ENCODE measurements at regions not wholly inside any gene's neighbourhood (a gene's known extent, or its start where the extent isn't known, plus 50 kb on each side); places are given as distances from the start of the nearest gene placed in this dataset.

GRCh38 chr16:52629296-52629695 lies 82.4 kb upstream of the TOX3 start:
- DNase-seq (no peak), ATAC-seq (ENCODE audit: poor library complexity) (no peak)
- intact Hi-C loops (cut with DNase I), result no loop called here

GRCh38 chr16:52624891-52625290 lies 77.9 kb upstream of the TOX3 start:
- ATAC-seq (ENCODE audit: poor library complexity) (no peak), DNase-seq (no peak)
- intact Hi-C loops (cut with DNase I), result no loop called here

GRCh38 chr16:52621651-52622050 lies 74.7 kb upstream of the TOX3 start:
- no peak for ATAC-seq (ENCODE audit: poor library complexity)
- intact Hi-C loops (cut with DNase I), result no loop called here

GRCh38 chr16:52618753-52619497 lies 72.0 kb upstream of the TOX3 start:
- intact Hi-C loops (cut with DNase I), result no loop called here
- ATAC-seq (ENCODE audit: poor library complexity), result no peak
- DNase-seq, result no peak

More at GRCh38 chr16:52621651-52622050, 74.7 kb upstream of the TOX3 start:
- DNase-seq, result no peak

GRCh38 chr16:52617591-52617990 lies 70.6 kb upstream of the TOX3 start:
- DNase-seq (no peak), ATAC-seq (ENCODE audit: poor library complexity) (no peak)
- intact Hi-C loops (cut with DNase I), result no loop called here

GRCh38 chr16:52613508-52613907 lies 66.6 kb upstream of the TOX3 start:
- no peak for DNase-seq
- intact Hi-C loops (cut with DNase I), result no loop called here
- ATAC-seq (ENCODE audit: poor library complexity), result no peak

GRCh38 chr16:52611817-52612673 lies 65.1 kb upstream of the TOX3 start:
- intact Hi-C loops (cut with DNase I), result no loop called here
- DNase-seq, result no peak
- ATAC-seq (ENCODE audit: poor library complexity), result no peak

GRCh38 chr16:52603015-52603414 lies 56.1 kb upstream of the TOX3 start:
- no peak for ATAC-seq (ENCODE audit: poor library complexity)
- intact Hi-C loops (cut with DNase I), result no loop called here
- no peak for DNase-seq

GRCh38 chr16:52597772-52598483 lies 51.0 kb upstream of the TOX3 start:
- intact Hi-C loops (cut with DNase I), result no loop called here
- DNase-seq, result no peak
- no peak for ATAC-seq (ENCODE audit: poor library complexity)

- intact Hi-C loops (cut with DNase I), result no loop called here
- no peak for DNase-seq
- ATAC-seq (ENCODE audit: poor library complexity), result no peak
Measured at GRCh38 chr16:52597073-52597771, 50.3 kb upstream of the TOX3 start.

Data from Right ventricle myocardium superior (tissue), 1 donor.